CD8-positive, alpha-beta memory T cell (primary cell): ENCODE measurements at regions not wholly inside any gene's neighbourhood (a gene's known extent, or its start where the extent isn't known, plus 50 kb on each side); places are given as distances from the start of the nearest gene placed in this dataset.

Experiments
- CTCF ChIA-PET: fragments of 350-600 bp; sonication (Branson Sonifier 250); formaldehyde crosslinking; loops from one replicate; lab custom pipeline; 2021; ENCODE audit warnings: antibody characterized with exemption; lab: Charles Lee
- POLR2A ChIA-PET: fragments of 350-600 bp; sonication (Branson Sonifier 250); formaldehyde crosslinking; loops from one replicate; lab custom pipeline; 2021; ENCODE audit warnings: antibody characterized with exemption; lab: Charles Lee
- DNase-seq, 5 donors: peaks; one replicate each; pipeline versions ENCODE4 v3.0.0 to v3.0.0-alpha.2; 2020 to 2022; ENCODE audit warnings: mixed read lengths in 1 of 5
- H3K27ac ChIP-seq: one replicate; pipeline ENCODE4 v1.7.0; 2013; ENCODE audit warnings: low read depth, mild to moderate bottlenecking, low read length, moderate library complexity
- H3K27me3 ChIP-seq: 2 replicates; pipeline ENCODE4 v1.7.0; 2013; ENCODE audit warnings: low read length, mild to moderate bottlenecking; ENCODE audit not compliant: insufficient read depth, poor library complexity, severe bottlenecking
- H3K36me3 ChIP-seq: 2 replicates; pipeline ENCODE4 v1.7.0; 2013; ENCODE audit warnings: mild to moderate bottlenecking, low read length, moderate library complexity; ENCODE audit not compliant: insufficient read depth
- H3K4me1 ChIP-seq: 2 replicates; pipeline ENCODE4 v1.7.0; 2013; ENCODE audit warnings: mild to moderate bottlenecking, low read length, moderate library complexity; ENCODE audit not compliant: insufficient read depth
- H3K4me3 ChIP-seq: 2 replicates; pipeline ENCODE4 v1.7.0; 2013; ENCODE audit warnings: mild to moderate bottlenecking, low read length
- H3K9me3 ChIP-seq: 2 replicates; pipeline ENCODE4 v1.7.0; 2013; ENCODE audit warnings: mild to moderate bottlenecking, low read length
- H3K27ac Mint-ChIP-seq, 8 donors: one replicate each; pipeline ENCODE4 v1.8.0; 2020 to 2021; ENCODE audit warnings: mixed read lengths in 8 of 8, mild to moderate bottlenecking in 6 of 8, inconsistent platforms in 3 of 8, moderate library complexity in 3 of 8
- H3K27me3 Mint-ChIP-seq, 2 donors: one replicate each; pipeline ENCODE4 v1.8.0; 2020 to 2021; ENCODE audit warnings: mixed read lengths in 2 of 2, mild to moderate bottlenecking in 1 of 2, moderate library complexity in 1 of 2
- H3K36me3 Mint-ChIP-seq, 3 donors: one replicate each; pipeline ENCODE4 v1.8.0; 2020 to 2021; ENCODE audit warnings: mixed read lengths in 3 of 3, inconsistent platforms in 1 of 3, mild to moderate bottlenecking in 1 of 3
- H3K4me1 Mint-ChIP-seq, 3 donors: one replicate each; pipeline ENCODE4 v1.8.0; 2020 to 2021; ENCODE audit warnings: mixed read lengths in 3 of 3, inconsistent platforms in 1 of 3, mild to moderate bottlenecking in 1 of 3
- H3K4me3 Mint-ChIP-seq, 7 donors: one replicate each; pipeline ENCODE4 v1.8.0; 2020 to 2021; ENCODE audit warnings: mixed read lengths in 7 of 7, mild to moderate bottlenecking in 6 of 7, moderate library complexity in 4 of 7, inconsistent platforms in 2 of 7
- H3K9me3 Mint-ChIP-seq, 5 donors: one replicate each; pipeline ENCODE4 v1.8.0; 2020 to 2022; ENCODE audit warnings: mixed read lengths in 5 of 5, mild to moderate bottlenecking in 3 of 5, moderate library complexity in 2 of 5, inconsistent platforms in 1 of 5

- H3K27ac ChIP-seq = no peak overlapping the region
- H3K9me3 ChIP-seq = no peaks in the 10 kb centered on the region
- no peaks in the 10 kb centered on the region for H3K4me1 ChIP-seq
- Mint-ChIP-seq H3K9me3 (peaks cover 0 to 2% (median 0%) of the 10 kb centered on the region in 5 donors), H3K36me3 (peaks cover 0 to 14% (median 2%) of the 10 kb centered on the region in 3 donors), H3K4me1 (no peaks in the 10 kb centered on the region), H3K27me3 (peaks cover 3 to 4% of the 10 kb centered on the region in 2 donors), H3K27ac (no peak overlapping the region), H3K4me3 (no peak overlapping the region)
- no peak for DNase-seq
- ChIA-PET CTCF (interaction anchor here (1.1 kb wide), 1 partner anchor 14 kb away, joined by 3 read pairs; no protein-coding TSS in a partner anchor), POLR2A (interaction anchor here (0.7 kb wide), 1 partner anchor 673 kb away, joined by 3 read pairs; no protein-coding TSS in a partner anchor)
- H3K36me3 ChIP-seq = no peaks in the 10 kb centered on the region
- no peak overlapping the region for H3K4me3 ChIP-seq
- H3K27me3 ChIP-seq = no peaks in the 10 kb centered on the region
Observed at GRCh38 chr13:74423434-74423833, 289.2 kb upstream of the KLF12 start.

- H3K27ac Mint-ChIP-seq = no peak overlapping the region
Observed at GRCh38 chr13:74414458-74414857, 280.3 kb upstream of the KLF12 start.

GRCh38 chr13:74413482-74413881 lies 279.3 kb upstream of the KLF12 start:
- ChIA-PET POLR2A (no interaction called here), CTCF (no interaction called here)
- Histone ChIP-seq H3K36me3 (no peaks in the 10 kb centered on the region), H3K4me1 (no peaks in the 10 kb centered on the region), H3K9me3 (no peaks in the 10 kb centered on the region), H3K27me3 (no peaks in the 10 kb centered on the region), H3K27ac (no peak overlapping the region), H3K4me3 (no peak overlapping the region)
- Mint-ChIP-seq H3K4me3 (no peak overlapping the region), H3K27me3 (peaks cover 0 to 9% of the 10 kb centered on the region in 2 donors), H3K27ac (no peak overlapping the region), H3K36me3 (peaks cover 14 to 19% (median 15%) of the 10 kb centered on the region in 3 donors), H3K4me1 (no peaks in the 10 kb centered on the region), H3K9me3 (no peaks in the 10 kb centered on the region)
- DNase-seq = no peak

More at GRCh38 chr13:74414458-74414857, 280.3 kb upstream of the KLF12 start:
- H3K36me3 ChIP-seq = no peaks in the 10 kb centered on the region
- no peak overlapping the region for H3K4me3 ChIP-seq
- no peak for DNase-seq
- Mint-ChIP-seq H3K4me3 (no peak overlapping the region), H3K4me1 (no peaks in the 10 kb centered on the region), H3K27me3 (peaks cover 0 to 9% of the 10 kb centered on the region in 2 donors), H3K36me3 (peaks cover 10 to 14% (median 12%) of the 10 kb centered on the region in 3 donors), H3K9me3 (no peaks in the 10 kb centered on the region)
- no peak overlapping the region for H3K27ac ChIP-seq
- no peaks in the 10 kb centered on the region for H3K9me3 ChIP-seq
- H3K27me3 ChIP-seq = no peaks in the 10 kb centered on the region
- ChIA-PET POLR2A (no interaction called here), CTCF (no interaction called here)
- no peaks in the 10 kb centered on the region for H3K4me1 ChIP-seq

- no peaks in the 10 kb centered on the region for H3K4me1 ChIP-seq
- Mint-ChIP-seq H3K9me3 (no peaks in the 10 kb centered on the region), H3K4me3 (no peak overlapping the region), H3K27me3 (peaks cover 0 to 3% of the 10 kb centered on the region in 2 donors), H3K27ac (no peak overlapping the region), H3K36me3 (peaks cover 19 to 44% (median 21%) of the 10 kb centered on the region in 3 donors), H3K4me1 (peaks cover 0 to 2% (median 0%) of the 10 kb centered on the region in 3 donors)
- POLR2A ChIA-PET = no interaction called here
- no peaks in the 10 kb centered on the region for H3K9me3 ChIP-seq
- CTCF ChIA-PET = interaction anchor here (1.0 kb wide), 1 partner anchor 14 kb away, joined by 3 read pairs; no protein-coding TSS in a partner anchor
- H3K27me3 ChIP-seq = no peaks in the 10 kb centered on the region
- DNase-seq = no peak
- H3K36me3 ChIP-seq = no peaks in the 10 kb centered on the region
- H3K4me3 ChIP-seq = no peak overlapping the region
- H3K27ac ChIP-seq = no peak overlapping the region
Observed at GRCh38 chr13:74409551-74409950, 275.3 kb upstream of the KLF12 start.

GRCh38 chr13:74406420-74406819 lies 272.2 kb upstream of the KLF12 start:
- Histone ChIP-seq H3K27ac (no peak overlapping the region), H3K4me3 (no peak overlapping the region), H3K27me3 (no peaks in the 10 kb centered on the region), H3K36me3 (no peaks in the 10 kb centered on the region), H3K9me3 (no peaks in the 10 kb centered on the region), H3K4me1 (no peaks in the 10 kb centered on the region)
- Mint-ChIP-seq H3K36me3 (peaks cover 22 to 57% (median 23%) of the 10 kb centered on the region in 3 donors), H3K9me3 (peaks cover 0 to 8% (median 8%) of the 10 kb centered on the region in 5 donors), H3K4me3 (peak overlapping the region in 1 of 7 donors; percentile 24), H3K4me1 (peaks cover 0 to 2% (median 0%) of the 10 kb centered on the region in 3 donors), H3K27ac (peak overlapping the region in 1 of 8 donors; percentile 72), H3K27me3 (no peaks in the 10 kb centered on the region)
- ChIA-PET POLR2A (no interaction called here), CTCF (no interaction called here)
- DNase-seq = no peak

DNA sequence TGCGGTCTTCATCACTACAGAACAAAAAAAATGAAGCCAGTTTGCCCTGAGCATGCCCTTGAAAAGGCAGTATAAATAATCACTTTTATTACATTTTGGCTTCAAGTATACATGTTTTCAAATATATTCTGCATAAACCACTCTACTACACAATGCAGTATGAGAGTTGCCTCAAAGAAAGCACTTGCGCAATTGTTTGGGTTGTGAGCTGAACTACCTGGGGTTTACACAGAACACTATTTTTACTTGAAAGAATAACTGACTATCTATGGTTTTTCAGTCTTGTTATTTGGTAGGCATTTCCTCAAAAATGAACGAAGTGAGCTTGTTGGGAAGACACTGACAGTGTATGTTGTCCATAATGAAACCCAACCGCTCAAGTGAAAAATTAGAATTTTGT lies 264.4 kb upstream of the KLF12 start:
- Mint-ChIP-seq H3K4me3 (no peak overlapping the region), H3K27me3 (no peaks in the 10 kb centered on the region), H3K27ac (no peak overlapping the region), H3K9me3 (peaks cover 0 to 10% (median 8%) of the 10 kb centered on the region in 5 donors), H3K4me1 (no peaks in the 10 kb centered on the region), H3K36me3 (peaks cover 15 to 30% (median 27%) of the 10 kb centered on the region in 3 donors)
- no peak overlapping the region for H3K27ac ChIP-seq
- ChIA-PET CTCF (interaction anchor here (1.0 kb wide), 1 partner anchor 47 kb away, joined by 3 read pairs; no protein-coding TSS in a partner anchor), POLR2A (no interaction called here)
- H3K36me3 ChIP-seq = no peaks in the 10 kb centered on the region
- no peaks in the 10 kb centered on the region for H3K4me1 ChIP-seq
- no peak overlapping the region for H3K4me3 ChIP-seq
- no peaks in the 10 kb centered on the region for H3K27me3 ChIP-seq
- no peaks in the 10 kb centered on the region for H3K9me3 ChIP-seq
- DNase-seq = no peak

GRCh38 chr13:74389056-74389455 lies 254.9 kb upstream of the KLF12 start:
- Histone ChIP-seq H3K4me3 (no peak overlapping the region), H3K4me1 (no peaks in the 10 kb centered on the region), H3K27me3 (no peaks in the 10 kb centered on the region), H3K36me3 (no peaks in the 10 kb centered on the region), H3K9me3 (no peaks in the 10 kb centered on the region), H3K27ac (no peak overlapping the region)
- DNase-seq = no peak
- no peaks in the 10 kb centered on the region for H3K27me3 Mint-ChIP-seq
- CTCF ChIA-PET = no interaction called here
- no peak overlapping the region for H3K27ac Mint-ChIP-seq
- POLR2A ChIA-PET = no interaction called here
- peaks cover 7 to 26% (median 22%) of the 10 kb centered on the region in 5 donors for H3K9me3 Mint-ChIP-seq
- peaks cover 17 to 50% (median 46%) of the 10 kb centered on the region in 3 donors for H3K36me3 Mint-ChIP-seq
- H3K4me1 Mint-ChIP-seq = peaks cover 0 to 10% (median 3%) of the 10 kb centered on the region in 3 donors
- no peak overlapping the region for H3K4me3 Mint-ChIP-seq

DNA sequence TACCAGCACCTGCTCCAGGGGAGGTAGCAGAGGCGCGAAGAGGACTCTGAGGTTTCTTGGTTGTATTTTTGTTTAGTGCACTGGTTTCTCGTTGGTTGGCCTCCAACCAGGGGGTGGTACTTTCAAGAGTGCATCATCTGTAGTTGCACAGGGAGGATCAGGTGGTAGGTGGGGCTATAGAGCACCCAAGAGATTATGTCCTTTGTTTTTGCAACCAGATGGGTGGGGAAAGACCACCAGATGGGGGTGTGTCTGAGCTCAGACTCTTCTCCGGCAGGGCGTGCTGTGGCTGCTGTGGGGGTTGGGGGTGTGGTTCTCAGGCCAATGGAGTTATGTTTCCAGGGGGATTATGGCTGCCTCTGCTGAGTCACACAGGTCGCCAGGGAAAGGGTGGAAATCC lies 254.4 kb upstream of the KLF12 start:
- CTCF ChIA-PET = no interaction called here
- peaks cover 0 to 10% (median 3%) of the 10 kb centered on the region in 3 donors for H3K4me1 Mint-ChIP-seq

More for the DNA sequence above, 254.4 kb upstream of the KLF12 start:
- Histone ChIP-seq H3K4me1 (no peaks in the 10 kb centered on the region), H3K9me3 (no peaks in the 10 kb centered on the region), H3K4me3 (no peak overlapping the region), H3K36me3 (no peaks in the 10 kb centered on the region), H3K27me3 (no peaks in the 10 kb centered on the region), H3K27ac (no peak overlapping the region)
- Mint-ChIP-seq H3K27me3 (no peaks in the 10 kb centered on the region), H3K27ac (peak overlapping the region in 1 of 8 donors; percentile 10), H3K36me3 (peaks cover 18 to 54% (median 50%) of the 10 kb centered on the region in 3 donors), H3K9me3 (peaks cover 7 to 26% (median 22%) of the 10 kb centered on the region in 5 donors), H3K4me3 (no peak overlapping the region)
- POLR2A ChIA-PET = no interaction called here
- no peak for DNase-seq
